Nephron progenitor cell (in vitro differentiated cells): ENCODE measurements at regions not wholly inside any gene's neighbourhood (a gene's known extent, or its start where the extent isn't known, plus 50 kb on each side); places are given as distances from the start of the nearest gene placed in this dataset.

Experiments
- DNase-seq: peaks from one replicate; pipeline ENCODE4 v3.0.0; 2021
- H3K27ac Mint-ChIP-seq: 2 replicates; pipeline ENCODE4 v1.8.0; 2021; ENCODE audit warnings: mild to moderate bottlenecking, moderate library complexity, mixed read lengths
- H3K27me3 Mint-ChIP-seq: 2 replicates; pipeline ENCODE4 v1.8.0; 2021; ENCODE audit warnings: mild to moderate bottlenecking, low read depth, mixed read lengths; ENCODE audit not compliant: poor library complexity
- H3K36me3 Mint-ChIP-seq: 2 replicates; pipeline ENCODE4 v1.8.0; 2021; ENCODE audit warnings: low read depth, mixed read lengths
- H3K4me1 Mint-ChIP-seq: 2 replicates; pipeline ENCODE4 v1.8.0; 2021; ENCODE audit warnings: mixed read lengths
- H3K4me3 Mint-ChIP-seq: 2 replicates; pipeline ENCODE4 v1.8.0; 2021; ENCODE audit warnings: mild to moderate bottlenecking, moderate library complexity, mixed read lengths
- H3K9me3 Mint-ChIP-seq: 2 replicates; pipeline ENCODE4 v1.8.0; 2021; ENCODE audit warnings: mild to moderate bottlenecking, moderate library complexity, mixed read lengths
- CTCF ChIP-seq: fragments of 200-600 bp; sonication (generic); IDR thresholded peaks from 2 replicates; pipeline ENCODE4 v1.5.0; 2021; ENCODE audit warnings: antibody characterized with exemption

GRCh38 chrX:73768886-73769285, 83.6 kb downstream of the XIST start:
- no peak for TF ChIP-seq CTCF
- H3K4me1 Mint-ChIP-seq: peaks cover 23% of the 10 kb centered on the region
- no peak overlapping the region for H3K4me3 Mint-ChIP-seq
- H3K36me3 Mint-ChIP-seq: no peaks in the 10 kb centered on the region
- H3K27ac Mint-ChIP-seq: no peak overlapping the region
- peaks cover 3% of the 10 kb centered on the region for H3K27me3 Mint-ChIP-seq
- H3K9me3 Mint-ChIP-seq: peaks cover 30% of the 10 kb centered on the region
- no peak for DNase-seq

- no peak for TF ChIP-seq CTCF
- H3K36me3 Mint-ChIP-seq: no peaks in the 10 kb centered on the region
- no peak overlapping the region for H3K27ac Mint-ChIP-seq
- H3K4me3 Mint-ChIP-seq: no peak overlapping the region
- no peak for DNase-seq
- H3K4me1 Mint-ChIP-seq: peaks cover 28% of the 10 kb centered on the region
- peaks cover 3% of the 10 kb centered on the region for H3K27me3 Mint-ChIP-seq
- H3K9me3 Mint-ChIP-seq: peaks cover 25% of the 10 kb centered on the region
Measured at GRCh38 chrX:73768160-73768559, 84.4 kb downstream of the XIST start.

GRCh38 chrX:73767017-73767416, 85.5 kb downstream of the XIST start:
- no peak for TF ChIP-seq CTCF
- Mint-ChIP-seq H3K4me1 (peaks cover 30% of the 10 kb centered on the region), H3K27me3 (peaks cover 3% of the 10 kb centered on the region), H3K27ac (no peak overlapping the region), H3K36me3 (no peaks in the 10 kb centered on the region), H3K9me3 (peaks cover 26% of the 10 kb centered on the region), H3K4me3 (no peak overlapping the region)
- DNase-seq: no peak

GRCh38 chrX:73766431-73766795, 86.1 kb downstream of the XIST start:
- H3K36me3 Mint-ChIP-seq: peaks cover 5% of the 10 kb centered on the region
- peak overlapping the region; percentile 20 for H3K27ac Mint-ChIP-seq
- peaks cover 30% of the 10 kb centered on the region for H3K4me1 Mint-ChIP-seq
- peaks cover 27% of the 10 kb centered on the region for H3K9me3 Mint-ChIP-seq
- peaks cover 3% of the 10 kb centered on the region for H3K27me3 Mint-ChIP-seq
- DNase-seq: no peak
- H3K4me3 Mint-ChIP-seq: no peak overlapping the region
- TF ChIP-seq CTCF: no peak

- H3K4me3 Mint-ChIP-seq: no peak overlapping the region
- no peak for DNase-seq
- H3K27me3 Mint-ChIP-seq: peaks cover 3% of the 10 kb centered on the region
- TF ChIP-seq CTCF: no peak
- H3K27ac Mint-ChIP-seq: no peak overlapping the region
- peaks cover 30% of the 10 kb centered on the region for H3K4me1 Mint-ChIP-seq
- H3K9me3 Mint-ChIP-seq: peaks cover 28% of the 10 kb centered on the region
- peaks cover 5% of the 10 kb centered on the region for H3K36me3 Mint-ChIP-seq
Measured at GRCh38 chrX:73765776-73766430, 86.6 kb downstream of the XIST start.

- Mint-ChIP-seq H3K36me3 (peaks cover 5% of the 10 kb centered on the region), H3K27ac (no peak overlapping the region), H3K4me3 (no peak overlapping the region), H3K9me3 (peaks cover 52% of the 10 kb centered on the region), H3K4me1 (peaks cover 5% of the 10 kb centered on the region), H3K27me3 (no peaks in the 10 kb centered on the region)
- TF ChIP-seq CTCF: no peak
- no peak for DNase-seq
Measured at GRCh38 chrX:73758250-73758649, 94.3 kb downstream of the XIST start.
